Mesendoderm (in vitro differentiated cells): ENCODE measurements at regions not wholly inside any gene's neighbourhood (a gene's known extent, or its start where the extent isn't known, plus 50 kb on each side); places are given as distances from the start of the nearest gene placed in this dataset.

Experiments
- DNase-seq: peaks from one replicate; pipeline ENCODE4 v3.0.0; 2013
- H2AK5ac ChIP-seq: 2 replicates; pipeline ENCODE4 v1.6.1; 2013; ENCODE audit warnings: low read length, inconsistent platforms
- H2BK120ac ChIP-seq: 2 replicates; pipeline ENCODE4 v1.6.1; 2013; ENCODE audit warnings: low read depth, mild to moderate bottlenecking, low read length, moderate library complexity, mixed read lengths
- H2BK15ac ChIP-seq: replicated peaks from 2 replicates; pipeline ENCODE4 v1.6.1; 2013; ENCODE audit warnings: low read depth, mild to moderate bottlenecking, moderate library complexity
- H2BK5ac ChIP-seq: 2 replicates; pipeline ENCODE4 v1.6.1; 2013; ENCODE audit warnings: low read length, inconsistent platforms
- H3K18ac ChIP-seq: 2 replicates; pipeline ENCODE4 v1.6.1; 2013; ENCODE audit warnings: mild to moderate bottlenecking, low read length, mixed read lengths
- H3K23ac ChIP-seq: one replicate; pipeline ENCODE4 v1.6.1; 2013; ENCODE audit warnings: low read length
- H3K27ac ChIP-seq: 2 replicates; pipeline ENCODE4 v1.5.1; 2013; ENCODE audit warnings: low read depth, mild to moderate bottlenecking, inconsistent platforms, low read length, moderate library complexity
- H3K27me3 ChIP-seq: 2 replicates; pipeline ENCODE4 v1.6.1; 2013; ENCODE audit warnings: low read length, control low read depth, mild to moderate bottlenecking, inconsistent platforms; ENCODE audit not compliant: insufficient read depth, poor library complexity
- H3K36me3 ChIP-seq: 2 replicates; pipeline ENCODE4 v1.6.1; 2013; ENCODE audit warnings: low read length, inconsistent platforms; ENCODE audit not compliant: control insufficient read depth, insufficient read depth
- H3K4ac ChIP-seq: one replicate; pipeline ENCODE4 v1.6.1; 2013; ENCODE audit warnings: low read depth, mild to moderate bottlenecking, low read length, moderate library complexity
- H3K4me1 ChIP-seq: 2 replicates; pipeline ENCODE4 v1.6.1; 2013; ENCODE audit warnings: low read depth, low read length, inconsistent platforms; ENCODE audit not compliant: control insufficient read depth
- H3K4me2 ChIP-seq: 2 replicates; pipeline ENCODE4 v1.6.1; 2013; ENCODE audit warnings: low read length
- H3K4me3 ChIP-seq: 2 replicates; pipeline ENCODE4 v1.5.1; 2013; ENCODE audit warnings: mild to moderate bottlenecking, low read length
- H3K56ac ChIP-seq: one replicate; pipeline ENCODE4 v1.6.1; 2013; ENCODE audit warnings: low read length
- H3K79me1 ChIP-seq: 2 replicates; pipeline ENCODE4 v1.6.1; 2013; ENCODE audit warnings: low read length, inconsistent platforms
- H3K79me2 ChIP-seq: 2 replicates; pipeline ENCODE4 v1.6.1; 2013; ENCODE audit warnings: mild to moderate bottlenecking, low read length; ENCODE audit not compliant: control insufficient read depth, insufficient read depth
- H3K9ac ChIP-seq: 2 replicates; pipeline ENCODE4 v1.6.1; 2013; ENCODE audit warnings: low read length, inconsistent platforms
- H4K5ac ChIP-seq: one replicate; pipeline ENCODE4 v1.6.1; 2013; ENCODE audit warnings: low read length
- H4K8ac ChIP-seq: one replicate; pipeline ENCODE4 v1.6.1; 2013; ENCODE audit warnings: low read depth, mild to moderate bottlenecking, control low read depth, low read length, moderate library complexity
- WGBS: extraction: QIAGEN DNeasy Blood & Tissue Kit; methylation state at CpG from one replicate; pipeline ENCODE4 v1.1.7; 2013; ENCODE audit warnings: low lambda C conversion rate, missing lambda C conversion rate; ENCODE audit not compliant: insufficient coverage; ENCODE audit errors: extremely low coverage; 5-methylcytosine and 5-hydroxymethylcytosine counted together

DNA sequence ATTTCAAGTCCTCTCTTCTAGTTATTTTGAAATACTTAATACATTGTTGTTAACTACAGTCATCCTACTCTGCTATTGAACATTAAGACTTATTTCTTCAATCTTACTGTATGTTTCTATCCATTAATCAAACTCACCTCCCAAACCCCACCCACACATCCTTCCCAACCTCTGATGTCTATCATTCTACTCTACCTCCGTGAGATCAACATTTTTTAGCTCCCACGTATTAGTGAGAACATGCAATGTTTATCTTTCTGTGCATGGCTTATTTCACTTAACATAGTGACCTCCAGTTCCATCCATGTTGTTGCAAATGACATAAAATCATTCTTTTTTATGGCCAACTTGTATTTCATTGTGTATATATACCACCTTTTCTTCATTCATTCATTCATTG, 236.6 kb upstream of the CTNNB1 start:
- Histone ChIP-seq H3K27me3 (no peaks in the 10 kb centered on the region), H3K79me2 (no peaks in the 10 kb centered on the region), H2BK120ac (no peak overlapping the region), H3K4ac (no peak overlapping the region), H3K4me2 (no peak overlapping the region), H4K8ac (no peak overlapping the region), H3K4me1 (no peaks in the 10 kb centered on the region), H3K27ac (no peak overlapping the region), H3K56ac (no peak overlapping the region), H4K5ac (no peak overlapping the region), H3K23ac (no peak overlapping the region), H2BK5ac (no peak overlapping the region), H3K4me3 (no peak overlapping the region), H3K9ac (no peak overlapping the region), H3K79me1 (no peaks in the 10 kb centered on the region), H3K18ac (no peak overlapping the region), H2BK15ac (no peak overlapping the region), H3K36me3 (no peaks in the 10 kb centered on the region), H2AK5ac (no peak overlapping the region)
- DNase-seq, result no peak
- 100% methylated on average over 2 of the region's 2 CpGs for WGBS

DNA sequence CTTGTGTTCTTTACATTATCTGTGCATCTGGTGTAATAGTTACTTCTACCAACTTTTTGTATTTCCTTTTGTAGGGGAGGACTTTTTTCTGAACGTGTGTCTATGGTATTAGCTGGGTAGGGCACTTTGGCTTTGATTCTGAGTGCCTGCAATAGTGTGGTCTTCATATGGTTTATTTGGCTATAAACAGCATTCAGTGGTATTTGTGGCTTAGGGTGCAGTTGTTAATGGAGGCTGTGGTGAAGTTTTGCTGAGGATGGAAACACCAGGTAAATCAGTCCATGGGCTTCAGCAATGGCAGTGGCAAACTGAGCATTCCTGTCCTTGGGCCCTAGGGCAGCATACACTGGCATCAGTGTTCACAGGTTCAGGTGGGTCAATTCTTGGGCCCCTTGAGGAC, 230.6 kb upstream of the CTNNB1 start:
- Histone ChIP-seq H3K79me1 (no peaks in the 10 kb centered on the region), H3K79me2 (no peaks in the 10 kb centered on the region), H3K56ac (no peak overlapping the region), H2AK5ac (no peak overlapping the region), H3K23ac (no peak overlapping the region), H2BK15ac (no peak overlapping the region), H3K18ac (no peak overlapping the region), H3K9ac (no peak overlapping the region), H3K4me2 (no peak overlapping the region), H2BK5ac (no peak overlapping the region), H3K27me3 (no peaks in the 10 kb centered on the region), H3K27ac (no peak overlapping the region), H4K8ac (no peak overlapping the region), H3K4me3 (no peak overlapping the region), H3K36me3 (no peaks in the 10 kb centered on the region), H2BK120ac (no peak overlapping the region), H3K4me1 (no peaks in the 10 kb centered on the region), H4K5ac (no peak overlapping the region), H3K4ac (no peak overlapping the region)
- WGBS, result no CpG with 5 or more reads among the region's 1 CpG
- DNase-seq, result no peak

DNA sequence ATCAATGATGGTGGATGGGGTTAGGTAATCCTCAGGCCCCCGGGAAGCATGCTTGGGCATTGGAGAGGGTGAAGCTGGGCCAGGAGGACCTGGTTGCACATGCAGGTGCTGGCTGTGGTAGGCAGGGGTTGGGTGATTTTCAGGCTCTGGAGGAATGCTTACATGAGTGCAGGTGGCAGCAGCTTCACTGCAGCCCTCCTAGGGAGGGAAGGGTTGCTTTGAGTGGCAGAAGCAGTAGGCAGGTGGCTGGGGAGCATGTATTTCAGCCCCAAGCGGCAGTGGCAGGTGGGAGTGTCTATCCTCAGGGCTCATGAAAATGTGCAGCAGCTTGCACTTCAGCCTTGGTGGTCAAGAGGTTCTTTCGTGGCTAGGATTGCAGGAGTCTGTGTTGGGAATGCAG, 230.0 kb upstream of the CTNNB1 start:
- no peak for DNase-seq
- H2AK5ac ChIP-seq, result no peak overlapping the region
- no peak overlapping the region for H4K8ac ChIP-seq

DNA sequence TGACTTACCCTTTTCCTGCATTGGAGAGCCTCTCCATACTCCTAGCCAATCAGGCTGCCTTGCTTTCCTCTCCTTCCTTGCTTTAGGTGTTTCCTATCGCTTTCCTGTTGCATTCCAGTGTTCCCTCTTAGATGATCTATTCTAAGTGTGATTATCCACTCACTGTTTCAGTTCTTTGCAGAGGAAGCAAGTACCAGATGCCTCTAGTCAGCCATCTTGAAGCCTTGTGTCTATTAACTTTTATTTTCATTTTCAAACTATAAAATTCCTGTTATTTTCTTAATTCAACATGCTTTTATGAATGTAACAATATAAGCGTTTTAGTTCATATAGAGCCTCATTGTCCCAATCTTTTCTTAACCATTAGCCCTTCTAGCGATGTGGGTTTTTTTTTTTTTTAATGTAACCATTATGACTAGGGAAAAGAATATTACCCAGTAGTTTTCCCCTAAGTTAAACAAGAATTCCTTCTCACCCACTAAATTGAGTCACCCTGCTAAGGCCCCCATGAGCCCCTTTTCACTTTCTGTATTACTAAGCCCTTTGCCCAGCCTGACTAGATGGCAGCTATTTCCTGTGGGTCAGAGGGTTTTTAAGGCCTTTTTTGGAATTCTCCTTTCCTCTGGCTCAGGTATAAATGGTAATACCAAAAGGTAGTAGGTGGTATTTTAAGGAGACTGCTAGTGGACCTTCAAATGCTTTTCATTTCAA, 229.4 kb upstream of the CTNNB1 start:
- no peak overlapping the region for H3K4me2 ChIP-seq
- H2BK15ac ChIP-seq, result no peak overlapping the region
- H3K36me3 ChIP-seq, result no peaks in the 10 kb centered on the region
- H3K18ac ChIP-seq, result no peak overlapping the region
- no peak for DNase-seq
- H3K4me1 ChIP-seq, result no peaks in the 10 kb centered on the region
- H2AK5ac ChIP-seq, result no peak overlapping the region
- H3K79me1 ChIP-seq, result no peaks in the 10 kb centered on the region
- no peaks in the 10 kb centered on the region for H3K27me3 ChIP-seq
- no peak overlapping the region for H4K8ac ChIP-seq
- no CpG with 5 or more reads among the region's 3 CpGs for WGBS
- H3K9ac ChIP-seq, result no peak overlapping the region
- no peak overlapping the region for H3K23ac ChIP-seq
- no peak overlapping the region for H3K56ac ChIP-seq
- no peaks in the 10 kb centered on the region for H3K79me2 ChIP-seq
- H3K4ac ChIP-seq, result no peak overlapping the region
- no peak overlapping the region for H3K4me3 ChIP-seq
- no peak overlapping the region for H2BK5ac ChIP-seq
- H2BK120ac ChIP-seq, result no peak overlapping the region
- H3K27ac ChIP-seq, result no peak overlapping the region
- H4K5ac ChIP-seq, result no peak overlapping the region

More for the DNA sequence above, 230.0 kb upstream of the CTNNB1 start:
- Histone ChIP-seq H3K4me3 (no peak overlapping the region), H3K18ac (no peak overlapping the region), H3K4me1 (no peaks in the 10 kb centered on the region), H2BK120ac (no peak overlapping the region), H3K23ac (no peak overlapping the region), H3K4ac (no peak overlapping the region), H3K79me1 (no peaks in the 10 kb centered on the region), H2BK15ac (no peak overlapping the region), H4K5ac (no peak overlapping the region), H3K56ac (no peak overlapping the region), H2BK5ac (no peak overlapping the region), H3K79me2 (no peaks in the 10 kb centered on the region), H3K27ac (no peak overlapping the region), H3K9ac (no peak overlapping the region), H3K27me3 (no peaks in the 10 kb centered on the region), H3K36me3 (no peaks in the 10 kb centered on the region), H3K4me2 (no peak overlapping the region)
- WGBS, result no CpG with 5 or more reads among the region's 3 CpGs

DNA sequence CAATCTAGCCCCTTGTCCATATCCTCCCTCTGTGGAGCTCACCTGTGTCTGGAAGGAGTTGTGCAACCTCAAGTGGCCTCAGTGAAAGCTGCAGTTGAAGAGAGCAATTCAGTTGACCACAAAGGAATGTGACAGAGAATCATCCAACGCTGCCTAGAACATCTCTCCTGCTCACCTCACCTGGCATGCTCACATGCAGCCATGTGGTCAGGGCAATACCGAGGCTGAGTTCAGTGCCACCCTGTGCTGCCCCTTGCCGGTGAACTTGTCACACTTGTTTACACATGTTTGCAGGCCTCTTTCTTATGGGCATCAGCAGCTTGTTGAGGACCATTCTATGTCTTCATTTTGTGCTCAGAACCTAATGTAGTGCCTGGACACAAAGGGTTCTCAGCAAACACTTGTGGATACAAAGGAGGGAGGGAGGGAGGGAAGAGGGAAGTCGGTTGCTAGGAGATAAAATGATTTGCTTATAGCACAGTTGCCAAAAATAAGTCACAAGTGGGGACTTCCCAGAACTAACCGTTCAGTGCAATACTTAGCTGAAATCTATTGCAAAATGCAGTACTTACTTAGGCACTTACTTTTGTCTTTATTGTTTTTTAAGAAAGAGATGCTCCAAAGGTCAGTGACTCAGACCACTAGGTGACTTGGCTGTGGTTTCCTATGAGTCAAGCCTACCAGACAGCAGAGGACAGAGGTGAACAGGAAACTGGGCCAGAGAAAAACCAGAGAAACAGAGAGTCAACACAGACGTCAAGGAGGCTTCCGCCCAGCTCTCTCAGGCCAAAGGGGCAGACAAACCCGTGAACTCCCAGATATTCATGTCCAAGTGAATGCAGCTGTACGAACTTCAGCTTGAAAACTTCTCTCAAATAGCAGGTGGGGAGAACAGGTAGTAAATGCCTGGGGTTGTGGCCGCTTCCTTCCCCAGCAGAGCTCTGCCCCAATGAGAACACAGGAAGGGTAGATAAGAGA, 227.8 kb upstream of the CTNNB1 start:
- H3K27ac ChIP-seq, result no peak overlapping the region

More for the DNA sequence above, 227.8 kb upstream of the CTNNB1 start:
- H2AK5ac ChIP-seq, result no peak overlapping the region
- H3K4me1 ChIP-seq, result no peaks in the 10 kb centered on the region
- no peaks in the 10 kb centered on the region for H3K27me3 ChIP-seq
- H2BK120ac ChIP-seq, result no peak overlapping the region
- H3K79me1 ChIP-seq, result no peaks in the 10 kb centered on the region
- no peaks in the 10 kb centered on the region for H3K36me3 ChIP-seq
- H3K4ac ChIP-seq, result no peak overlapping the region
- H3K18ac ChIP-seq, result no peak overlapping the region
- no peak overlapping the region for H2BK15ac ChIP-seq
- H3K23ac ChIP-seq, result no peak overlapping the region
- no peak overlapping the region for H4K5ac ChIP-seq
- DNase-seq, result peak; percentile 38
- no peak overlapping the region for H2BK5ac ChIP-seq
- no peak overlapping the region for H3K4me3 ChIP-seq
- H4K8ac ChIP-seq, result no peak overlapping the region
- no peak overlapping the region for H3K56ac ChIP-seq
- H3K9ac ChIP-seq, result no peak overlapping the region
- H3K4me2 ChIP-seq, result no peak overlapping the region
- no CpG with 5 or more reads among the region's 10 CpGs for WGBS
- H3K79me2 ChIP-seq, result no peaks in the 10 kb centered on the region
